Panc1 (cell line): ENCODE measurements at regions not wholly inside any gene's neighbourhood (a gene's known extent, or its start where the extent isn't known, plus 50 kb on each side); places are given as distances from the start of the nearest gene placed in this dataset.
"Not testable (repeated sequence)": the region's sequence is repeated elsewhere in the genome, so short reads cannot be mapped to it uniquely, and the experiment has no call there.

Experiments used
- CTCF ChIP-seq: fragments of 450-650 bp; IDR thresholded peaks from 2 replicates; pipeline ENCODE4 v1.5.1; 2017; ENCODE audit warnings: mild to moderate bottlenecking
- POLR2AphosphoS5 ChIP-seq: IDR thresholded peaks from 2 replicates; pipeline ENCODE4 v1.6.1; 2012; ENCODE audit warnings: mild to moderate bottlenecking, low read depth, low read length, moderate library complexity
- REST ChIP-seq, 2 experiments: IDR thresholded peaks; 2 replicates each; pipeline ENCODE4 v1.6.1; 2011 to 2012; ENCODE audit warnings: low read depth in 2 of 2, control low read depth in 1 of 2, low read length in 1 of 2, mild to moderate bottlenecking in 1 of 2, moderate library complexity in 1 of 2; ENCODE audit not compliant: insufficient read depth in 1 of 2
- TCF7L2 ChIP-seq: IDR thresholded peaks from 2 replicates; pipeline ENCODE4 v1.6.1; 2011; ENCODE audit warnings: mild to moderate bottlenecking, low read depth, low read length, inconsistent platforms

GRCh38 chr14:106338775-106339174 lies 812.4 kb downstream of the TMEM121 start:
- not testable (repeated sequence) for TF ChIP-seq REST (IDR thresholded peaks at IDR 0.05; ENCODE audit: insufficient read depth in 1 of 2, low read depth in 2 of 2, low read length in 1 of 2); CTCF; TCF7L2; POLR2AphosphoS5
